Kidney (tissue), 13 donors: ENCODE measurements at regions not wholly inside any gene's neighbourhood (a gene's known extent, or its start where the extent isn't known, plus 50 kb on each side); places are given as distances from the start of the nearest gene placed in this dataset.

Source experiments
- DNase-seq, 5 donors: peaks; one replicate each; pipeline ENCODE4 v3.0.0-alpha.2; 2013 to 2020
- FAIRE-seq: peaks from 2 replicates; lab custom pipeline; 2012; peaks lifted over from hg19 to GRCh38; lab: Jason Lieb, UNC
- H3K27ac ChIP-seq, 2 donors: one replicate each; pipeline ENCODE4 v1.7.0; 2013; ENCODE audit warnings: low read depth in 2 of 2, low read length in 2 of 2, inconsistent platforms in 1 of 2
- H3K27me3 ChIP-seq: one replicate; pipeline ENCODE4 v1.7.1; 2013; ENCODE audit warnings: low read length, inconsistent platforms; ENCODE audit not compliant: control insufficient read depth, insufficient read depth
- H3K36me3 ChIP-seq, 3 donors: one replicate each; pipeline versions ENCODE4 v1.7.0 to v1.7.1; 2013; ENCODE audit warnings: low read length in 3 of 3, control low read depth in 1 of 3, inconsistent platforms in 1 of 3; ENCODE audit not compliant: insufficient read depth in 3 of 3, control insufficient read depth in 2 of 3
- H3K4me1 ChIP-seq, 3 donors: one replicate each; pipeline versions ENCODE4 v1.7.0 to v1.7.1; 2013; ENCODE audit warnings: low read length in 3 of 3, inconsistent platforms in 1 of 3, low read depth in 1 of 3; ENCODE audit not compliant: control insufficient read depth in 2 of 3, insufficient read depth in 2 of 3
- H3K4me3 ChIP-seq, 3 donors: one replicate each; pipeline versions ENCODE4 v1.7.0 to v1.8.1; 2013; ENCODE audit warnings: low read length in 3 of 3, control low read depth in 1 of 3, inconsistent platforms in 1 of 3
- H3K9ac ChIP-seq, 3 donors: one replicate each; pipeline versions ENCODE4 v1.7.0 to v1.7.1; 2013; ENCODE audit warnings: low read length in 3 of 3, control low read depth in 1 of 3, inconsistent platforms in 1 of 3
- H3K9me3 ChIP-seq, 3 donors: one replicate each; pipeline versions ENCODE4 v1.7.0 to v1.7.1; 2013; ENCODE audit warnings: low read length in 3 of 3, control low read depth in 1 of 3, inconsistent platforms in 1 of 3; ENCODE audit not compliant: control insufficient read depth in 2 of 3, insufficient read depth in 1 of 3
- CTCF ChIP-seq: IDR thresholded peaks from 3 replicates; pipeline ENCODE4 v1.5.1; 2012; ENCODE audit warnings: mild to moderate bottlenecking, moderate library complexity, borderline replicate concordance; ENCODE audit not compliant: insufficient read depth; ENCODE audit errors: extremely low read depth
- intact Hi-C: fragments of 100-400 bp; cut with DNase I; formaldehyde crosslinking; loops from one replicate; pipeline ENCODE4 v1.11.1; 2022
- donor health status: control.
- donor health status: control.
- donor health status: control.
- donor health status: control.
- donor health status: control.
- donor health status: DM: yes; HTN: yes; CAD: no.
- donor health status: Normal renal cell carcinoma (clear cell type).

DNA sequence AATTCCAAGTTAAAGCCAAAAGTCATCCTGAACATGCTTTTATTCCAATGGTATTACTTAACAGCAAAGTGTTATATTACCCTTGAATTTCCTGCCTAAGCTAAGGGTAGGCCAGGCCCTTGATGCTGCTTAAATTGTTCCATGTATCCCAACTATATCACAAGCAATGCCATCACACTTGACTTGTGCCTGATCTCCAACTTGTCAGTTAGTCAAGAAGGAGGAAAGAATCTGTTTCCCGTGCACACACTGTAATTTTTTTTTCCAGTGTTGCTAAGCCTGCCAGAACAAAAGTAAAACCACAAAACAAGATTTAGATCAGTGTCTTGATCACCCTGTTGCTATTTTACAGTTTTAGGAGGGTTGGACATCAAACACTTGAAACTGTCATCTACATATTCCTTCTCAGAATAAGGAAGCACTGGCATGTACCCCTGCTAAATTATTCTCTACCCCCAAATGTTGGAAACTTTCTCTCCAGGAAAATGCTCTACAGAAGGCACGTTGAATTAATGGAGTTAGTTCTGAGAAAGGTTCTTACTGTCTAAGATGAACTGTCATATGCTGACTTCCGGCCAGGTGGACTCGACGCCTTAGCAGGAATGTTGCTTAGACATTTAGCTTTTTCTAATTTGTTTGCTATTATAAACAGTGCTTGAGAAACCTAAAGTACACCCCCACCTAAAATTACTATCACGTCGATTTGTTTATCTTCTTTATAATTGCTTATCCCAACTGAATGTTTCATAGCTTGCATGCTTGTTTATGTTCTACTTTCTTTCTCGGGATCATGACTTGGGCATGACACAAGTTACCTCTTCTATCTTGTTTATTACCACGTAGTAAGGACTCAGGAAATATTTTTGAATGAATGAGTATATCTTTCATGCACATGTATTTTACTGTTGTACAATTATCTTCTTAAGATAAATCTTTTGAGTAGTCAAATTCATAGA, 105.5 kb upstream of the ZNF438 start:
- no peaks in the 10 kb centered on the region for H3K36me3 ChIP-seq
- H3K27me3 ChIP-seq = no peaks in the 10 kb centered on the region
- no peak for TF ChIP-seq CTCF
- peaks cover 10 to 11% (median 11%) of the 10 kb centered on the region in 3 donors for H3K4me1 ChIP-seq
- H3K9ac ChIP-seq = no peak overlapping the region
- no peak for FAIRE-seq
- no peaks in the 10 kb centered on the region for H3K9me3 ChIP-seq
- intact Hi-C loops = no loop called here
- no peak overlapping the region for H3K4me3 ChIP-seq
- peak in 1 of 5 donors; percentile 42 for DNase-seq
- no peak overlapping the region for H3K27ac ChIP-seq

- Histone ChIP-seq H3K9me3 (no peaks in the 10 kb centered on the region), H3K27ac (no peak overlapping the region), H3K36me3 (no peaks in the 10 kb centered on the region), H3K9ac (no peak overlapping the region), H3K4me1 (peaks cover 10 to 11% (median 10%) of the 10 kb centered on the region in 3 donors), H3K27me3 (no peaks in the 10 kb centered on the region), H3K4me3 (no peak overlapping the region)
- FAIRE-seq = no peak
- intact Hi-C loops = no loop called here
- no peak for TF ChIP-seq CTCF
- DNase-seq = no peak
Observed at GRCh38 chr10:31138026-31138553, 106.4 kb upstream of the ZNF438 start.

DNA sequence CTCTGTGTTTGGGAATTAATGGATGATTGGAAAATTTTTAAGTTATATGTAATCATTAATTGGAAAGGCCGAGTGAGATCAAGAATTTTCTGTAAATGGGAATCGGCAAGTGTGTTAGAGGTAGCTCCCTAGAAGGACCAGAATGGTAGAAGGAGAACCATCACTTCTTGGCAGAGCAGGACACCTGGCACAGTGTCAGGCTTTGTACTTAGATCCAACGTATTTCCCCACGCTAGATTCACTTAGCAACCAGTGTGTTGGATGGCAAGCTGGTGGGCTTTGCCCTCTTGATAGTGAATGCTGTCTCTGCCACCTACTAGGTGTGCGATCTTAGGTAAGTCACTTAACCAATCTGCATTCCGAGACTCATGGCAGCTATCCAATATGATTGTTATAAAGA, 107.8 kb upstream of the ZNF438 start:
- no peaks in the 10 kb centered on the region for H3K27me3 ChIP-seq
- TF ChIP-seq CTCF = no peak
- intact Hi-C loops = no loop called here
- FAIRE-seq (no peak), DNase-seq (no peak)
- H3K4me1 ChIP-seq = peaks cover 3 to 8% (median 6%) of the 10 kb centered on the region in 3 donors
- no peaks in the 10 kb centered on the region for H3K36me3 ChIP-seq
- H3K27ac ChIP-seq = no peak overlapping the region
- no peak overlapping the region for H3K4me3 ChIP-seq
- no peaks in the 10 kb centered on the region for H3K9me3 ChIP-seq
- no peak overlapping the region for H3K9ac ChIP-seq
